ENCODE measurements at regions not wholly inside any gene's neighbourhood (a gene's known extent, or its start where the extent isn't known, plus 50 kb on each side); places are given as distances from the start of the nearest gene placed in this dataset.

DNA sequence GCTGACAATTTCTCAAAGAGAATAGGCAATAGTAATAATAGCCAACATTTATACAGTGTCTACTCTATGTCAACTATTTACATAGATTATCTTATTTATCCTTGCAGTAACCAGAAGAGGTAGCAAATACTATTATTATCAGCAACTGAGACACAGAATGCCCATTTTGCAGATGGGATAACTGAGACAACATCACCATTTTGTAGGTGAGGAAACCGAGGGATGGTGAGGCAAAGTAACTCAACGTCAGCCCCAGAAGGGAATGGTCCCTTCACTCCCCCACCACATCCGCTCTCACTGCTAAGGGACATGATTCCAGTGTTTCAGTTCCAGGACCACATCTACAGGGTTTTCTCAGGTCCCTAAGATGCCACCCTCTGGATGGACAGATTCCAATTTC, 261.2 kb upstream of the NEBL start:
- TF ChIP-seq, protein P1, sequence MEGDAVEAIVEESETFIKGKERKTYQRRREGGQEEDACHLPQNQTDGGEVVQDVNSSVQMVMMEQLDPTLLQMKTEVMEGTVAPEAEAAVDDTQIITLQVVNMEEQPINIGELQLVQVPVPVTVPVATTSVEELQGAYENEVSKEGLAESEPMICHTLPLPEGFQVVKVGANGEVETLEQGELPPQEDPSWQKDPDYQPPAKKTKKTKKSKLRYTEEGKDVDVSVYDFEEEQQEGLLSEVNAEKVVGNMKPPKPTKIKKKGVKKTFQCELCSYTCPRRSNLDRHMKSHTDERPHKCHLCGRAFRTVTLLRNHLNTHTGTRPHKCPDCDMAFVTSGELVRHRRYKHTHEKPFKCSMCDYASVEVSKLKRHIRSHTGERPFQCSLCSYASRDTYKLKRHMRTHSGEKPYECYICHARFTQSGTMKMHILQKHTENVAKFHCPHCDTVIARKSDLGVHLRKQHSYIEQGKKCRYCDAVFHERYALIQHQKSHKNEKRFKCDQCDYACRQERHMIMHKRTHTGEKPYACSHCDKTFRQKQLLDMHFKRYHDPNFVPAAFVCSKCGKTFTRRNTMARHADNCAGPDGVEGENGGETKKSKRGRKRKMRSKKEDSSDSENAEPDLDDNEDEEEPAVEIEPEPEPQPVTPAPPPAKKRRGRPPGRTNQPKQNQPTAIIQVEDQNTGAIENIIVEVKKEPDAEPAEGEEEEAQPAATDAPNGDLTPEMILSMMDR (IDR thresholded peaks at IDR 0.05; ENCODE audit: low read depth, low read length), result no peak
- TF ChIP-seq EZH2phosphoT487 (IDR thresholded peaks at IDR 0.05; ENCODE audit: low read depth), result no peak

Measured in OCI-LY3 (cell line).